Peyer's patch (tissue), 4 donors: ENCODE measurements at regions not wholly inside any gene's neighbourhood (a gene's known extent, or its start where the extent isn't known, plus 50 kb on each side); places are given as distances from the start of the nearest gene placed in this dataset.

Experiments
- CTCF ChIP-seq, 6 experiments: fragments of 450-650 bp in 4 of 6; fragments of 200-600 bp in 2 of 6; sonication (generic) in 1 of 6; IDR thresholded peaks; one replicate each; pipeline ENCODE4 v1.5.1; 2017 to 2019; ENCODE audit warnings: antibody characterized with exemption in 6 of 6, mild to moderate bottlenecking in 3 of 6, moderate library complexity in 1 of 6
- POLR2A ChIP-seq, 2 donors: fragments of 450-650 bp; IDR thresholded peaks; one replicate each; pipeline ENCODE4 v1.5.1; 2017; ENCODE audit warnings: antibody characterized with exemption in 2 of 2, mild to moderate bottlenecking in 2 of 2, moderate library complexity in 2 of 2

- TF ChIP-seq CTCF (IDR thresholded peaks at IDR 0.05) (no peak), POLR2A (IDR thresholded peaks at IDR 0.05) (no peak)
Observed at GRCh38 chr10:78645169-78645686, 423.5 kb upstream of the ZMIZ1 start.
